Occipital lobe (tissue), 1 donor: ENCODE measurements at regions not wholly inside any gene's neighbourhood (a gene's known extent, or its start where the extent isn't known, plus 50 kb on each side); places are given as distances from the start of the nearest gene placed in this dataset.

Source experiments
- DNase-seq: peaks from one replicate; lab custom pipeline; 2025; lab: John Stamatoyannopoulos, UW

DNA sequence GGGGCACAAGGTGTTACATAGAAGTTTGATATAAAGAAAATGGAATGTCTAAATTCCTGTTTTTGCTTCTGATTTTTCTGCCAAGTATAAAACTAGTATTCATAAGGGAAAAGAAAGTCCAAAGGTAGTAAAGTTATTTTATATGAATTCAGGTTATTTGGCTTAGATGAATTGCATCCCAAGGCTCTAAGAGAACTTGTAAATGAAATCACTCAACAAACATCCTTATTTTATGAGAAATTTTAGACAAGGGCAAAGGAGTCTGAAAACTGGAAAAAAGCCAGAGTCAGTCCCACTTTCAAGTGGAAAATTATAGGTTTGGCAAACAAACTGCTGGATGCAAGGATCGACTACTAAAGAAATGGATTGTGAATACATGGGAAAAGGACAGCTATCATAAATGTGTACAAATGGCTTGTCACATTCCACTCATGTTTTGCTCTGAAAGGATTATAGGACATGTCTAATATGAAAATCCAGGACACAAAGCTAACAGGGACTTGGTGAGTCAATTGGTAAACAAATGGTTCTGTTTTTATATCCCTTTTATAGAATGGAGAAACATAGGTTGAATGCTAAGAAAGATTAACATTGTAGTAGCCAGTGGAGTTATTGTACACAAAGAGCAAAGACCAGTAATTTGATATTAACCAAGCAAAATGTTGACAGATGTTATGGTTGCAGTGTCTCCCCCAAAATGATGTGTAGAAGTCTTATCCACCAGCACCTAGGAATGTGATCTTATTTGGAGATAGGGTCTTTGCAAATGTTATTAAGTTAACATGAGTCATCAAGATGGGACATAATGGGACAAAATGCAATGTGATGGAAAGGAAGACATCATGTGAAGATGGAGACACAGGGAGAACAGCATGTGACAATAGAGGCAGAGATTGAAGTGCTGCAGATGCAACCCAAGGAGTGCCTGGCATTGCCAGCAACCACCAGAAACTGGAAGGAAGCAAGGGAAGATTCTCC, 495.7 kb downstream of the TLE1 start:
- DNase-seq: no peak

GRCh38 chr9:81191222-81191621, 498.1 kb downstream of the TLE1 start:
- no peak for DNase-seq

- no peak for DNase-seq
Measured at GRCh38 chr9:81190659-81191058, 498.7 kb downstream of the TLE1 start.

DNA sequence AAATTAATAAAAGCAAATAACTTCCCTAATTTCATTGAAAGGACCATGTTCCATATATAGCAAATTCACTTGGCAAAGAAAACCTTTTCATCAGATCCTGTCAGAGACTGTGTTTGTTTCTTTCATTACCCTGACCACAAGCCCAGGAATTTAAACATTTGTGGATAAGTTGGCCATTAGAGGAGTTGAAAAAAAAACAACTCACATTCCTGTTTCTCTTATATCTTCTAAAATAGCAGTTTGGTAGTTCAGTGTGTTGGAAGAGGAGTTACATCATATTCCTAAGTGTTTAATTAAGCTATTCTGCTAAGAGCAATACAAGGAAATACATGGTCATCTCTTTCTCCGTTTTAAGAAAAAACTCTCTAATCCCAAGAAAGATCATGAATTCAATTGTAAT, 505.6 kb downstream of the TLE1 start:
- no peak for DNase-seq

- no peak for DNase-seq
Measured at GRCh38 chr9:81182431-81182830, 506.9 kb downstream of the TLE1 start.

GRCh38 chr9:81174023-81174422, 515.3 kb downstream of the TLE1 start:
- DNase-seq: no peak

DNA sequence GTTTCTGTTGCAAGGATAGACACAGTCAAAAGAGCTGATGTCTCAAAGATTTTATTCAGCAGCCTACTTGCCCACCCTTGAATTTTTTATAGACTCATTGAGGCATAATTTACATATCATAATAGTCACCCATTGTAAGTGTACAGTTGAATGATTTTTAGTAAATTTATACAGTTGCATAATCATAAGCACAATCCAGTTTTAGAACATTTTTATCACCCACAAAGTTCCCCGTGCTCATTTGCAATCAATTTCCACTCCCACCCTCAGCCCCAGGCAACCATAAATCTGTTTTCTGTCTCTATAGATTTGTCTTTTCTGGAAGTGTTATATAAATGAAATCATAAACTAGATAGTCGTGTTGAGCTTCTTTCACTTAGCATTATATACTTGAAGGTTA, 517.7 kb downstream of the TLE1 start:
- DNase-seq: no peak

DNA sequence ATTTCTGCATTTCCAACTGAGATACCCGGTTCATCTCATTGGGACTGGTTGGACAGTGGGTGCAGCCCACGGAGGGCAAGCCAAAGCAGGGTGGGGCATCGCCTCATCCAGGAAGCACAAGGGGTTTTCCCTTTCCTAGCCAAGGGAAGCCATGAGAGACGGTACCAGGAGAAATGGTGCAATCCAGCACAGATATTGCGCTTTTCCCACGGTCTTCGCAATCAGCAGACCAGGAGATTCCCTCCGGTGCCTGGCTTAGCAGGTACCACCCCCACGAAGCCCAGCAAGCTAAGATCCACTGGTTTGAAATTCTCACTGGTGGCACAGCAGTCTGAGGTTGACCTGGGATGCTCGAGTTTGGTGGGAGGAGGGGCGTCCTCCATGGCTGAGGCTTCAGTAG, 527.0 kb downstream of the TLE1 start:
- no peak for DNase-seq

GRCh38 chr9:81156381-81156780, 533.0 kb downstream of the TLE1 start:
- no peak for DNase-seq

- DNase-seq: no peak
Measured at GRCh38 chr9:81150016-81150625, 539.2 kb downstream of the TLE1 start.

GRCh38 chr9:81146684-81147337, 542.5 kb downstream of the TLE1 start:
- no peak for DNase-seq

- no peak for DNase-seq
Measured at GRCh38 chr9:81146241-81146640, 543.1 kb downstream of the TLE1 start.

- DNase-seq: no peak
Measured at GRCh38 chr9:81145331-81145963, 543.9 kb downstream of the TLE1 start.

GRCh38 chr9:81141961-81142360, 547.4 kb downstream of the TLE1 start:
- no peak for DNase-seq

GRCh38 chr9:81137976-81138568, 551.3 kb downstream of the TLE1 start:
- no peak for DNase-seq

DNA sequence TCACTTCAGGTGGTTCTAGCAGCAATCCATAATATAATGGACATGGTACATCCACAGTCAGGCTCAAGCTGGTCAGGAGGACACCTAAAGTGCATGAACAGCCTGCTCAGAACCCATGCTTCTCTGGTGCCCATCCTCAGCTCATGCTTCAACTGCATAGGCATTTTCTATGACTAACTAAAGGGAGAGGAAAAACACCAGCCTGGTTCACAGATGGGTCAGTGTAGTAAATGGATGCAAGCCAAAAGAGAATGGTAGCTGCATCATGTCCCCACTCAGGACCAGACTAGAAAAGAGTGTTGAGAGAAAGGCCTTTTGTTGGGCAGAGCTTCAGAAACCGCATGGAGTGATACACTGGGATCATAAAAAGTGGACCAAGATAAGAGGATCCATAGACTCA, 556.6 kb downstream of the TLE1 start:
- no peak for DNase-seq

- DNase-seq: no peak
Measured at GRCh38 chr9:81132318-81132717, 557.0 kb downstream of the TLE1 start.

DNA sequence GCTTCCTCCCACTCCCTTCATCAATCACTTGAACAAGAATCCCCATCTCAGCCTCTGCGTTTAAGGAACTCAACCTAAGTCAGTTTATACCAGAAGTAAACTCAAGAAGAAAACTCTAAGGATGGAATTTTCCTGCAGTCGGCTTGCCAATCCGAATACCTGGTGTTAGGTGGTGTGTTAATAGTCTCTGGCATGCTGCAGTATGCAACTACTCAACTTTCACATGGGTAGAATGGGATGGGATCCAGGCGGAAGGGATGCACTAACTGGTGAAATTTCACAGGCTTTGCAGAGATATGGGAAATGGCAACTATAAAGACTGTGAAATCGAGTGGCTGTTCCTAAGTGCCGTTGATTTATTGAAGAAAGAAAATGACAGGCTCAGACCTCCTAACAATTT, 560.6 kb downstream of the TLE1 start:
- DNase-seq: no peak

- DNase-seq: no peak
Measured at GRCh38 chr9:81125446-81126092, 563.8 kb downstream of the TLE1 start.

- no peak for DNase-seq
Measured at GRCh38 chr9:81123526-81123925, 565.8 kb downstream of the TLE1 start.

DNA sequence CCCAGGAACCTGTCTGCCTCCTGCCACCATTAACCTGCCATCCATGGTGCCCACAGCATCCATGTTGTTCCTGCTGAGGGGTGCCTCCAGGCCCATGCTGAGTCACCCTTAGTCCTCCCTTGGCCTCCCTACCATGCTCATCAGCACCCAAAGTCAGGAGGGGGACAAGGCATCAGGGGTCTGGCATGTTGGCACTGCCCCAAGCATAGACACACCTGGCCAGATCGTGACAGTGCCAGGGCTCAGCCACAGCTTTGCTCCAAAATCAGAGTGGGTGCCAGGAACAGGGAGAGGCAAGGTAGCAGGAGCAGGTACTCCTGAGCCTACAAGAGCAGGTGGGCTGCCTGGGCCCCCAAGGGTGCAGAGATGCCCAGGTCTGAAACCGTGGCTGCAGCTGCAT, 566.6 kb downstream of the TLE1 start:
- no peak for DNase-seq
